ENCODE measurements at regions not wholly inside any gene's neighbourhood (a gene's known extent, or its start where the extent isn't known, plus 50 kb on each side); places are given as distances from the start of the nearest gene placed in this dataset.
"Not testable (repeated sequence)": the region's sequence is repeated elsewhere in the genome, so short reads cannot be mapped to it uniquely, and the experiment has no call there.

DNA sequence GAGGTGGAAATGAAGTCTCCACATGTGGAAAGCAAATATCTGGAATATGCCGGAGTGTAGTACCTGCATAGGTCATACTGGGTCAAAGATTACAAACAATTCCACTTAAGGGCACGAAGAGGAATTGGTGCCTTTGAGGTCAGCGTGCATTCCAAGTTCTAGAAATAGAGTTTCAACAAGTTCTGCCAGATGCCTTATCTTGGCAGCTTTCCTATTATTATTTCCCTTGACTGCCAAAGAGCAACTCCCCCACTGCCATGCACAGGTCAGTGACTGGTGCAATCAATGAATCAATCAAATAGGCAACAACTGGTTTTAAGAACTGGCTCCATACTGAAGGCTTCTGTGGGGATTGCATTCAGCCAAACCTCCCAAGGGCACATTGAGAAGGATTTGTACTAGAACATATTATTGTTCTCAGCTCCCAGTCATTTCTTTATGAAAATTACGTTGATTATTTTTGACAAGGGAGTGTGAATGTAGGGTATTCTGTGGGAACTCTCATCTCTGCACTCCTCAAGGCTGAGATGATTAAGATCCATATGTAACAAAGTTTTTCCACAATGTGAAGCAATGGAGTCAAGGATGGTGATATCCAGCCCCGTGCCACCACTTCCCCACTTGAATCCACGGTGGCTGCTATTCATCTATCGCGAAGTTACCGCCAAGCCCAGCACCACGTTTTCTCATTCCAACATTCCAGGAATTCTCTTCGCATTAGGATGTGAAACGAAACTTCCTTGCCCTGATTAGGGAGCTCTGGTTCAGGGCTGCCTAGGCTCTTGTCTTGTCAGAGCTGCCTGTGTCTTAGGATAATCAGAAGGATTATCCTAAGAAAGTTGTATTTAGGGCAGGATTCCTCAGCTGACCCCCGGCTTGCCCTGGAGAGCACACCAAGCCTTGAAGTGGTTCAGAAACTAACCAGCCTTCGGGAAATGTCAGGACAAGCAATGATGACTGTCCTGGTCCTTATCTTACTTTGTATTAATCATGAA, 115.1 kb upstream of the PCED1B start:
- Histone ChIP-seq H3K4me3 (no peak overlapping the region), H3K27me3 (no peaks in the 10 kb centered on the region), H3K27ac (no peak overlapping the region), H3K36me3 (no peaks in the 10 kb centered on the region), H3K4me1 (peaks cover 4% of the 10 kb centered on the region), H3K9me3 (no peaks in the 10 kb centered on the region)
- DNase-seq (no peak), ATAC-seq (peak; percentile 64)
- TF ChIP-seq CTCF (IDR thresholded peaks at IDR 0.05): no peak
- intact Hi-C loops (cut with DNase I): no loop called here

DNA sequence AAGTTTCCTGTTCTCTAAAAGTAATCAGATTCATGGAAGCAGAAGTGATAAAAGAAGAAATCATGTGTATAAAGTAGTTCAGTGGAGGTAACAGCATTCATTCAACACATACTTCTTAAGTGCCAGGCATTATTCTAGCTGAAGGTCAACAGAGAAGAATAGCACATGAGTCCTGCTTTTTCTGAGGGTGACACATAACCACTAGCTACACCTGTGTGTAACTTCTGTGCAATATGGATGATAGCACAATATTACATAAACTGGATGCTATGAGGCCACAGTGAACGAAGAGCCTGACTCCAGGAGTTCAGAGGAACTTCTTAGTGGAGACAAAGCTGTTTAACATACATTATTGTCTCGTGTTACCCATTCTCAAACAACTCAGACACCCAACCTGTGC, 114.3 kb upstream of the PCED1B start:
- H3K4me3 ChIP-seq: no peak overlapping the region
- no peak for DNase-seq
- H3K36me3 ChIP-seq: no peaks in the 10 kb centered on the region
- peaks cover 4% of the 10 kb centered on the region for H3K4me1 ChIP-seq
- no peak for TF ChIP-seq CTCF (IDR thresholded peaks at IDR 0.05)
- intact Hi-C loops (cut with DNase I): no loop called here
- H3K9me3 ChIP-seq: no peaks in the 10 kb centered on the region
- H3K27ac ChIP-seq: no peak overlapping the region
- no peak for ATAC-seq
- H3K27me3 ChIP-seq: no peaks in the 10 kb centered on the region

DNA sequence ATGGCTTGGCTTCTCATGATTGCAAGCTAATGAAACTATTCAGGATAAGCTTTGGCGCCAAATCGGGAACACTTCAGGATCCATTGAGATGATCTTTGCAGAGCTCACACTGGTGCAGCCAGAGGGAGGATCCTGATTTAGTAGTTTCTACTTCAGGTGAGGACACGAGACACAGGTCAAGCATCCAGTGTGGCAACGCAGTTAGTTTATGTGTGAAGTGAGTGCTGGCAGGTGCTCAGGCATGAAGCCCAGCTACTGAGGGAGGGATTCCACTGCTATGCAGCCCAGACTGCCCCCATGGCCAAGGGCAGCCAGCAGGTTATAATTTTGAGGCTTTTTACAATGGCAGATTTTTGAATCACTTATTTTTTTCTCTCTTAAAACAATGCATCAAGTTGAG, 113.5 kb upstream of the PCED1B start:
- TF ChIP-seq CTCF (IDR thresholded peaks at IDR 0.05): no peak
- no peaks in the 10 kb centered on the region for H3K36me3 ChIP-seq
- ATAC-seq (peak; percentile 51), DNase-seq (no peak)
- peaks cover 4% of the 10 kb centered on the region for H3K4me1 ChIP-seq
- no peaks in the 10 kb centered on the region for H3K9me3 ChIP-seq
- H3K4me3 ChIP-seq: no peak overlapping the region
- intact Hi-C loops (cut with DNase I): no loop called here
- no peak overlapping the region for H3K27ac ChIP-seq
- no peaks in the 10 kb centered on the region for H3K27me3 ChIP-seq

DNA sequence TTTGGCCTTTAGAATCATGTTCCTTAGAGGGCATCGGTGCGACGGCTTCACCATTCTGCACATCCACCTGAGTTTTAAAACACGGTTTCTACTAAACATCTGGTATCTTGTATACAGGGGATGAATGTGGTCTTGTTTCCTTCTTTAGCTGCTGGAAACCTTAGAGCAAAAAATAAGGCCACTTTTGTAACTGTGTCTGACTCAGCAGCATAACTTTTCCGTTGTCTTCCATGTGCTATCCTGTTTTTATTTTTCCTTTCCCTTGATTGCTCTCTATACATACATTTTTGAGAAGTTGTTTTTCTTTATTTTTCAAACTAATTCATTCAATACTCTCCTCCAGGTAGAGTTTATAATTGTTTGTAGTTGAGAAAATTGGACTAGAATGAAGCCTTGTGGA, 108.8 kb upstream of the PCED1B start:
- ATAC-seq (no peak), DNase-seq (no peak)
- H3K4me1 ChIP-seq: no peaks in the 10 kb centered on the region
- H3K36me3 ChIP-seq: no peaks in the 10 kb centered on the region
- H3K27ac ChIP-seq: no peak overlapping the region
- no peak overlapping the region for H3K4me3 ChIP-seq
- intact Hi-C loops (cut with DNase I): no loop called here
- TF ChIP-seq CTCF (IDR thresholded peaks at IDR 0.05): no peak
- H3K9me3 ChIP-seq: no peaks in the 10 kb centered on the region
- no peaks in the 10 kb centered on the region for H3K27me3 ChIP-seq

GRCh38 chr12:46973937-46974336, 105.5 kb upstream of the PCED1B start:
- H3K27ac ChIP-seq; H3K27me3 ChIP-seq; DNase-seq; H3K4me1 ChIP-seq; H3K4me3 ChIP-seq; ATAC-seq; H3K9me3 ChIP-seq; intact Hi-C loops (cut with DNase I); H3K36me3 ChIP-seq: not testable (repeated sequence)

- DNase-seq: no peak
- Histone ChIP-seq H3K4me3 (no peak overlapping the region), H3K27me3 (no peaks in the 10 kb centered on the region), H3K4me1 (no peaks in the 10 kb centered on the region), H3K36me3 (no peaks in the 10 kb centered on the region), H3K9me3 (no peaks in the 10 kb centered on the region), H3K27ac (no peak overlapping the region)
- intact Hi-C loops (cut with DNase I): no loop called here
- ATAC-seq: no peak
- TF ChIP-seq CTCF (IDR thresholded peaks at IDR 0.05): no peak
These were observed 101.5 kb upstream of the PCED1B start for GRCh38 chr12:46977871-46978375.

All from upper lobe of right lung (tissue), 1 donor.